Stimulated activated CD4-positive, alpha-beta T cell treated with anti-CD3 and anti-CD28 coated beads, Interleukin-12 subunit alpha, Interleukin-12 subunit beta, amount 100 ng/mL, for 48 hours (primary cell): ENCODE measurements at regions not wholly inside any gene's neighbourhood (a gene's known extent, or its start where the extent isn't known, plus 50 kb on each side); places are given as distances from the start of the nearest gene placed in this dataset.

Experiments
- DNase-seq, 3 donors: peaks; one replicate each; pipeline ENCODE4 v3.0.0-alpha.2; 2020; ENCODE audit warnings: low read depth in 2 of 3, low spot score in 1 of 3

- no peak for DNase-seq
Measured at GRCh38 chr5:74073257-74073656, 447.3 kb downstream of the ARHGEF28 start.

GRCh38 chr5:74072646-74073045 is 446.6 kb downstream of the ARHGEF28 start:
- DNase-seq = no peak

- DNase-seq = no peak
Measured at GRCh38 chr5:74070766-74071165, 444.8 kb downstream of the ARHGEF28 start.

GRCh38 chr5:74069741-74070140 is 443.7 kb downstream of the ARHGEF28 start:
- DNase-seq = no peak

GRCh38 chr5:74067748-74068541 is 441.9 kb downstream of the ARHGEF28 start:
- no peak for DNase-seq

- DNase-seq = no peak
Measured at GRCh38 chr5:74064911-74065310, 438.9 kb downstream of the ARHGEF28 start.

- DNase-seq = no peak
Measured at GRCh38 chr5:74064225-74064624, 438.2 kb downstream of the ARHGEF28 start.

- DNase-seq = no peak
Measured at GRCh38 chr5:74063821-74064220, 437.8 kb downstream of the ARHGEF28 start.

GRCh38 chr5:74063346-74063745 is 437.4 kb downstream of the ARHGEF28 start:
- no peak for DNase-seq

- no peak for DNase-seq
Measured at GRCh38 chr5:74061292-74061691, 435.3 kb downstream of the ARHGEF28 start.

- DNase-seq = no peak
Measured at GRCh38 chr5:74059706-74060105, 433.7 kb downstream of the ARHGEF28 start.

GRCh38 chr5:74056789-74057164 is 430.8 kb downstream of the ARHGEF28 start:
- DNase-seq = no peak

GRCh38 chr5:74056107-74056788 is 430.3 kb downstream of the ARHGEF28 start:
- no peak for DNase-seq

GRCh38 chr5:74055486-74056106 is 429.6 kb downstream of the ARHGEF28 start:
- DNase-seq = no peak

GRCh38 chr5:74054641-74055421 is 428.8 kb downstream of the ARHGEF28 start:
- DNase-seq = no peak

GRCh38 chr5:74054139-74054538 is 428.1 kb downstream of the ARHGEF28 start:
- no peak for DNase-seq

- DNase-seq = no peak
Measured at GRCh38 chr5:74052441-74053221, 426.6 kb downstream of the ARHGEF28 start.

GRCh38 chr5:74051076-74051475 is 425.1 kb downstream of the ARHGEF28 start:
- DNase-seq = no peak

- DNase-seq = no peak
Measured at GRCh38 chr5:74044936-74045335, 418.9 kb downstream of the ARHGEF28 start.

GRCh38 chr5:74042959-74043358 is 417.0 kb downstream of the ARHGEF28 start:
- DNase-seq = no peak

GRCh38 chr5:74042559-74042958 is 416.6 kb downstream of the ARHGEF28 start:
- DNase-seq = no peak
